Kidney glomerular epithelial cell (primary cell): ENCODE measurements at regions not wholly inside any gene's neighbourhood (a gene's known extent, or its start where the extent isn't known, plus 50 kb on each side); places are given as distances from the start of the nearest gene placed in this dataset.
"Not testable (repeated sequence)": the region's sequence is repeated elsewhere in the genome, so short reads cannot be mapped to it uniquely, and the experiment has no call there.

Experiments used
- DNase-seq: peaks from one replicate; lab custom pipeline; 2025; lab: John Stamatoyannopoulos, UW

DNA sequence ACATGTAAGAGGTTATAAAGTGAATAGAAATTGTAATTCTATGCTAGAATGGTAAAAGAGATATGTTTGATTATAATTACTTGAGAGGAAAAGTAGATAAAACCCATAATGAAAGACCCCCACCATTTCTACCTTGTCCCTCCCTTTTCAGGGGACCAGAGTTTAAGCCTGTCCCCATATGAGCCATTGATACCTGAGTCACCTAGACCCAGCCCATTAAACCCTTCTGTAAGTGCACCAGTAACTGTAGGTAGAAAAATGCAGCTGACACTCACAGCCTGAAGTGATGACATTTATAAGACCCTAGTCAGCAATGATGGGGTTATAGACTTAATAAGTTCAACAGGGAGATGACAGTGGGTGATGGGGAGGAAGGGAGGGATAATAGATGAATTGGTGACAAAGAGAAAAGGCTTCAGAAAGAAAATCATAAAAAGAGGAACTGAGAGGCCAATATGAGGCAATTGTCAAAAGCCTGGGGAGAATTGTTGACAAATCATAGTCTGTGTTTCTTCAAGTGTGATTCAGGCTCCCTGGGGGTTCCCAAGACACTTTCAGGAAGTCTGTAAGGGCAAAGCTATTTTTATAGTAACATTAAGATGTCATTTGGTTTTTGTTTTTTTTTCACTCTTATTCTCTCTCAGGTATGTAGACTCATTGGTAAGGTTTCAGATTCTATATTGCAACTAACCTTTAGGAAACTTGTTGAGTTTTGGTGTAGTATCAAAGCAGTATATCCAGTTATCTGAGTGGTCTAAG lies 544.2 kb downstream of the SATB2 start:
- no peak for DNase-seq

- DNase-seq, result no peak
These were observed 548.0 kb downstream of the SATB2 start for GRCh38 chr2:198909525-198910267.

- no peak for DNase-seq
These were observed 551.7 kb downstream of the SATB2 start for GRCh38 chr2:198905881-198906612.

- DNase-seq, result no peak
These were observed 555.8 kb downstream of the SATB2 start for GRCh38 chr2:198901894-198902293.

DNA sequence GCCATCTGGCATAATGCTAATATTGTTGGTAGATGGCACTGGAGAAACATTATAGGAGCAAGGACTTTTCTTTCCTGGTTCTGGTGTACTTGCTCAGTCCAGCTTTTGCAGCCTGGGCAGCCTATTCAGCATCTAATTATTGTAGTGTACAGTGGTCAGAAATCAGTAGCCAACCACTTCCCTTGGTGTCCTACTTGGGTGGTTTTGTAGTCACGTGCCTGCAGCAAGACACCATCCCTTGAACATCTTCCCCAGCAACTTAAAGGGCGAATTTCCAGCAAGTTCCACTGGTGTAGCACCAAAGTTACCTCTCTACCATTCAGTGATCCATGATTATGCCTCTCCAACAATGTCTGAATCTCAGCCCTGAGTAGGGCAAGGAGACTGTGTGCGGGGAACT lies 557.6 kb downstream of the SATB2 start:
- DNase-seq, result no peak

- no peak for DNase-seq
These were observed 567.2 kb downstream of the SATB2 start for GRCh38 chr2:198890490-198890889.

- no peak for DNase-seq
These were observed 574.1 kb downstream of the SATB2 start for GRCh38 chr2:198883604-198884003.

DNA sequence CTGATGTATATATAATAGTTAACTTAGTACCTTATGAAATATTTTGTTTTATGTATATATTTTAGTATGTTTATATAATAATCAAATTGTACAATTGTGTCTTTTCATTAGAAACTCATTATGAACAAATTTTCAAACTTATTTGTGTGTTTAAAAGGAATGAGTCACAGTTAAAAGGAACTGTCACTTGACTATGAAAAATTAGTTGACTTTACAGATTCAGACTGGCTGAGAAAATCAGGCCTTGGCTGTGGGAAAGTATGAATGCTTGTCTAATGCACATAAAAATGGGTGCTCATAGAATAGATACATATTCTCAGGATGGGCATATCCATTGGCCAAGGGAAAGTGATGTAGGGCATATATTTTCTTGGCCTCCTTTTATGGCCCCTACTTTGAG lies 576.8 kb downstream of the SATB2 start:
- DNase-seq, result no peak

DNA sequence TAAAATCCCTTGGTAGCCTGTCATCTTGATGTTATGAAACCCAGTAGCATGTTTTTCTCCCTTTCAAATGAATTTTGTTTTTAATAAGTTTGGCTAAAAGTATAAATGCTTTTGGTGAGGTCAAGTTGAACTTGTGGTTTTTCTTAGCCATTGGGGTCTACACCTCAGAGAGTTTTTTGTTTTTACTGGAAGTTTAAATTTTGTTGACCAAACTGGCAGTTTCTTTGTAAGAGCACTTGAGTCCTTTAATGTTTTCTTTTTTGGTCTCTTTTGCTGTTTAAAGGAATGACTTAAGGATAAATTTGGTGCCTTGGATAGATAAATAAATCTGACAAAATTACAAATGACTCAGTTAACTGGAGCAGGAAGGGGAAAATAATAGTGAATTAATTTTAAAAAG lies 577.3 kb downstream of the SATB2 start:
- no peak for DNase-seq

- no peak for DNase-seq
These were observed 583.3 kb downstream of the SATB2 start for GRCh38 chr2:198874472-198874858.

- peak; percentile 24 for DNase-seq
These were observed 584.0 kb downstream of the SATB2 start for GRCh38 chr2:198873503-198874471.

GRCh38 chr2:198863655-198864054 lies 594.1 kb downstream of the SATB2 start:
- no peak for DNase-seq

GRCh38 chr2:198861080-198861479 lies 596.7 kb downstream of the SATB2 start:
- no peak for DNase-seq

DNA sequence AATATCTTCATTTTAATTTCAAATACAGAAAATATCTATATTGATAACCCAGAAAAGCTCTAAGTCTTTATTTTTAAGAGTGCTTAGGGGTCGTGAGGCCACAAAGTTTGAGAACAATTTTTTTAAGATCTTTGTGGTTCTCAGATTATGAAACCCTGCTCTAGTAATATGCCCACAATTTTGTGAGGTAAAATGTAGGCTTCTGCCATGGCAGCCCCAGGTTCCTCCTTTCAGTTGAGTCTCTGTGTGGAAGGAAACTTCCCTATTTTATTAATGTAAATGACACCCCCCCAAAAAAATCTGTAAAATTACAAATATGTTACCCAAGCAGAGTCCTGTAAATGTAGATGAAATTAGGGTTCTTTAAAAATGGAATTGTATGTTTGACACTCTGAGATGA lies 600.5 kb downstream of the SATB2 start:
- DNase-seq, result no peak

GRCh38 chr2:198855746-198856145 lies 602.0 kb downstream of the SATB2 start:
- DNase-seq, result not testable (repeated sequence)

- no peak for DNase-seq
These were observed 605.5 kb downstream of the SATB2 start for GRCh38 chr2:198852248-198852647.

DNA sequence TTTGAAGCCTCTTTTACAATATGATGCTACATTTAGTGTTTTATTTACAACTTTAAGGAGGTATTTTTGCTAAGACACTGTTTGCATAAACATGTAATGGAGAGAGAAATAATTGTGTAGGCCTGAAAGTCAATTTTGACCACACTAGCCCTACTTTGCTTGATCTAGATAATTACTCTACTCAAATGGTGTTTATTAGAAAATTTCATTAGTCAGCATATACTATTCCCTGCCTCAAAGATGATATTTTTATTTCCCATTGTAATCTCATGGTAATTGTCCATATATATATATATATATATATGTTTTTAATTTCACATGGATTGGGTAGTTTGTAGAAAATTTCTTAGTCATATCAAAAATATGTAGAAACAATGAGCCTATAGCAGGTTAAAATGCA lies 632.2 kb downstream of the SATB2 start:
- no peak for DNase-seq

DNA sequence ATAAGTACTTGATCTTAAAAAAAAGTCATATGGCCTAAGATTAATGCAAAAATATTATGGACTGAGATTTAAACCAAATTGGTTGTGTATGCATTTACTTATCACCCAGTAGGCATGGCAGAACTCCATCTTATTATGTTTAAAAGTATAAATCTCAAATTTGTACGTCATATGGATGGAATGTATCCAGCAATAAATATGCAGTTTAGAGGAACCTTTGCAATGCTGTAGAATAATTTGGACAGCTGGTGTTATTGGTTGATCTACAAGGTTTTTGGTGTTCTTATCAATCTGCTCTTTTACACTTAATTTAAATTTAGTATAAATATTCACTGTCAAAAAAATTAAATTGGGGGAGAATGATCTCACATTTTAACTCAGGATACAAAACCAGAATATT lies 640.2 kb downstream of the SATB2 start:
- DNase-seq, result no peak

DNA sequence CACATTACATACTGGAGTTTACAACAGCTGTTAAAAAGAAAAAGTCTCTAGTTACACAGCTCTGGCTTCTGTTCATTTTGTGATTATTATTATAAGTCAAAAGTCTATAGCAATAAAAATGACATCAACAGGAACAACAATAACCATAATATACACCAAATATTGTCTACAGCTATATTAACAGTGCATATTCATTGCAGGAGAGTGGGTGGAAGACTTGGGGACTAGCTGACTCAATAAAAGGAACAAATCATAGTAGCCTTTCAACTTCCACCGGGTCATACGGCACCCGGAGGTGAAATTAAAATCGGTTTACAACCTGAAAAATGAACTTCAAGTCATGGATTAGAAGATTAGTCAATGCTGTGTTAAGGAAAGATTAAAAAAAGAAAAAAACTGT lies 642.1 kb downstream of the SATB2 start:
- no peak for DNase-seq

DNA sequence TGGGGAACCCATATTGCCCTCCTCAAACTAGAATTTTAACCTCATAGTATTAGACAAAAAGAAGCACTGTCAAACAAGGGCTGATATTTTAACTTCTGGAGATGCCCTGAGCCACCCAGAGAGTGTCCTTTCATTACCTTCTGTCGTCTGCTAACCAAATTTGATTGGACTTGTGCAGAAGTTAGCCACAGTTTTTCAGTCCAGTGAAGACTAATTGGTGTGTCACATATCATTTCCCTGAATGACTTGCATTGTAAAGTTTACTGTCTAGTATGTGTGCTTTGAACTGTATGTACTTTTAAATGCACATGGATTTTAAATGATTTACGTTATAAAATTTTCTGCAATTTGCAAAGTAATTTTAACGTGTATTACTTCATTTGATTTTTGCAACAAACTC lies 646.5 kb downstream of the SATB2 start:
- DNase-seq, result no peak

GRCh38 chr2:198809976-198810375 lies 647.8 kb downstream of the SATB2 start:
- DNase-seq, result no peak

DNA sequence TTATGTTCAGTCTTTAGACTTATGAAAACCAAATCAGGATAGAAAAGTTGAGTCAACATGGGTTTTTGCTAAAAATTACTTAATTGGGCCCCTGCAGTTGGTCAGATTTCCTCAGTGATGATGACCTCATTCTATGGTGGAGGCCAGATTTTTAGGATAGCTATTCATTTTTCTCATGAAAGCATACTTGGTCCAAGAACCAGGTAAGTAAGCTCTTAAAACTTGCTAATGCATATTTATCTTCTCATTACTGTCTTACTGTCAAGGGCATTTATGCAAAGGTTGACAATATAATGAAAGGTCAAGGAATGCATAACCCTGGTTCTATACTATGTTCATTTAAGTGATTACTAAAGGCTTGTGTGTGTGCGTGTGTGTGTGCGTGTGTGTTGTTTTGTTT lies 650.6 kb downstream of the SATB2 start:
- DNase-seq, result no peak
